HEK293 (cell line): ENCODE measurements at regions not wholly inside any gene's neighbourhood (a gene's known extent, or its start where the extent isn't known, plus 50 kb on each side); places are given as distances from the start of the nearest gene placed in this dataset.

Experiments
- CTCF ChIA-PET: fragments of 350-600 bp; formaldehyde crosslinking; extraction: SDS; loops from one replicate; lab custom pipeline; 2021; ENCODE audit warnings: antibody characterized with exemption; lab: Yijun Ruan, JAX
- POLR2A ChIA-PET: fragments of 300-600 bp; formaldehyde crosslinking; extraction: SDS; loops from one replicate; lab custom pipeline; 2020; ENCODE audit warnings: antibody characterized with exemption, inconsistent platforms; lab: Yijun Ruan, JAX
- H3K27ac ChIP-seq: fragments of 200-500 bp; sonication (Bioruptor generic); 2 replicates; pipeline ENCODE4 v1.5.1; 2014; ENCODE audit warnings: low read depth, low read length, control low read depth, inconsistent platforms; ENCODE audit errors: extremely low read depth
- H3K36me3 ChIP-seq, 2 experiments: fragments of 200-500 bp in 1 of 2; sonication (Bioruptor generic) in 1 of 2; 1 replicate in 1 of 2; 2 replicates in 1 of 2; pipeline ENCODE4 v1.5.1; 2014 to 2017; ENCODE audit warnings: inconsistent platforms in 2 of 2, low read length in 2 of 2; ENCODE audit not compliant: control insufficient read depth in 2 of 2, insufficient read depth in 1 of 2
- H3K4me1 ChIP-seq: fragments of 200-500 bp; sonication (Bioruptor generic); 2 replicates; pipeline ENCODE4 v1.5.1; 2014; ENCODE audit warnings: mild to moderate bottlenecking, low read length, inconsistent platforms; ENCODE audit not compliant: control insufficient read depth, insufficient read depth
- H3K4me3 ChIP-seq: 2 replicates; pipeline ENCODE4 v1.5.1; 2011; ENCODE audit warnings: low read depth, mild to moderate bottlenecking, control low read depth, low read length, moderate library complexity
- H3K9me3 ChIP-seq: fragments of 200-500 bp; sonication (Bioruptor generic); 2 replicates; pipeline ENCODE4 v1.5.1; 2014; ENCODE audit warnings: low read depth, low read length, inconsistent platforms; ENCODE audit not compliant: control insufficient read depth, insufficient read depth
- GLI4 ChIP-seq: fragments of 450-650 bp; formaldehyde crosslinking; IDR thresholded peaks from 2 replicates; pipeline ENCODE4 v1.5.1; 2016; ENCODE audit warnings: missing biosample characterization, missing genetic modification characterization
- HOXC10 ChIP-seq: sonication (generic); formaldehyde crosslinking; IDR thresholded peaks from 2 replicates; pipeline ENCODE4 v1.8.1; 2023; ENCODE audit warnings: mild to moderate bottlenecking, missing genetic modification reagents
- KLF10 ChIP-seq: fragments of 450-650 bp; IDR thresholded peaks from 2 replicates; pipeline ENCODE4 v1.5.1; 2018; ENCODE audit warnings: missing biosample characterization, mild to moderate bottlenecking, missing genetic modification characterization
- ZBTB17 ChIP-seq: fragments of 450-650 bp; formaldehyde crosslinking; IDR thresholded peaks from 2 replicates; pipeline ENCODE4 v1.5.1; 2016; ENCODE audit warnings: missing biosample characterization, missing genetic modification characterization
- ZBTB7A ChIP-seq: fragments of 450-650 bp; formaldehyde crosslinking; IDR thresholded peaks from 2 replicates; pipeline ENCODE4 v1.5.1; 2016; ENCODE audit warnings: low read depth, missing biosample characterization, missing genetic modification characterization
- ZFP3 ChIP-seq: fragments of 450-650 bp; formaldehyde crosslinking; IDR thresholded peaks from 2 replicates; pipeline ENCODE4 v1.5.1; 2016; ENCODE audit warnings: low read depth, missing biosample characterization, missing genetic modification characterization
- ZNF112 ChIP-seq: fragments of 450-650 bp; formaldehyde crosslinking; IDR thresholded peaks from 2 replicates; pipeline ENCODE4 v1.5.0; 2017; ENCODE audit warnings: missing biosample characterization, missing genetic modification characterization
- ZNF324 ChIP-seq: fragments of 450-650 bp; formaldehyde crosslinking; IDR thresholded peaks from 2 replicates; pipeline ENCODE4 v1.5.1; 2016; ENCODE audit warnings: missing biosample characterization, missing genetic modification characterization
- ZNF514 ChIP-seq: fragments of 450-650 bp; formaldehyde crosslinking; IDR thresholded peaks from 2 replicates; pipeline ENCODE4 v1.5.1; 2016; ENCODE audit warnings: missing biosample characterization, missing genetic modification characterization
- ZNF561 ChIP-seq: fragments of 450-650 bp; IDR thresholded peaks from 2 replicates; pipeline ENCODE4 v1.5.1; 2018; ENCODE audit warnings: missing biosample characterization, missing genetic modification characterization, borderline replicate concordance
- ZNF629 ChIP-seq: fragments of 450-650 bp; formaldehyde crosslinking; IDR thresholded peaks from 2 replicates; pipeline ENCODE4 v1.5.1; 2017; ENCODE audit warnings: missing biosample characterization, missing genetic modification characterization
- ZNF664 ChIP-seq: fragments of 450-650 bp; formaldehyde crosslinking; IDR thresholded peaks from 2 replicates; pipeline ENCODE4 v1.5.1; 2016; ENCODE audit warnings: missing biosample characterization, missing genetic modification characterization
- ZNF677 ChIP-seq: fragments of 450-650 bp; IDR thresholded peaks from 2 replicates; pipeline ENCODE4 v1.5.0; 2018; ENCODE audit warnings: missing biosample characterization, mild to moderate bottlenecking, missing genetic modification characterization, moderate library complexity
- TF ChIP-seq, protein P1 (sequence below): fragments of 450-650 bp; formaldehyde crosslinking; IDR thresholded peaks from 2 replicates; pipeline ENCODE4 v1.5.1; 2016; ENCODE audit warnings: missing biosample characterization, missing genetic modification characterization
- TF ChIP-seq, protein P2 (sequence below): fragments of 450-650 bp; formaldehyde crosslinking; IDR thresholded peaks from 2 replicates; pipeline ENCODE4 v1.5.1; 2016; ENCODE audit warnings: missing biosample characterization, missing genetic modification characterization
- TF ChIP-seq, protein P3 (sequence below): fragments of 450-650 bp; IDR thresholded peaks from 2 replicates; pipeline ENCODE4 v1.5.1; 2018; ENCODE audit warnings: missing biosample characterization, mild to moderate bottlenecking, missing genetic modification characterization
- TF ChIP-seq, protein P4 (sequence below): fragments of 450-650 bp; formaldehyde crosslinking; IDR thresholded peaks from 2 replicates; pipeline ENCODE4 v1.5.1; 2016; ENCODE audit warnings: missing biosample characterization, missing genetic modification characterization

DNA sequence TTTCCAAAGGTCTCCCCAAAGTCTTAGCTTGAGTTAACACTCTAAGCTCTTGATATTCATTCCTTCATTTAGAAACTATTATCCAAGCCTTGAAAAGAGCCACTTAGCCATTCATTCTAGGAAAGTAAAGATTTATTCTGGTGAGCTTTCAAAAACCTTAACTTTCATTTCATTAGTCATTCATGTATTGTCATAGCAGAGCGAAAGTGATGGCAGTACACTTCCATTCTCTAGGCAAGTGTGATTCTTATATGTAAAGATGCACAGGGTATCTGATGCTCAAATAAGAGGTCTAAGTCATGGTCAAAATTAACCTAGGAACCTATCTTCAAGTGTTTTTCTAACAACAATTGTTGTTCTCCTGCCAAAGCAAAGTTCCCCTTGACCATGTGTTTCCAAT, 553.0 kb upstream of the FANCL start (continued):
- TF ChIP-seq ZNF514 (tag by site-specific recombination) = no peak
- no peak for TF ChIP-seq GLI4
- TF ChIP-seq, protein P1, sequence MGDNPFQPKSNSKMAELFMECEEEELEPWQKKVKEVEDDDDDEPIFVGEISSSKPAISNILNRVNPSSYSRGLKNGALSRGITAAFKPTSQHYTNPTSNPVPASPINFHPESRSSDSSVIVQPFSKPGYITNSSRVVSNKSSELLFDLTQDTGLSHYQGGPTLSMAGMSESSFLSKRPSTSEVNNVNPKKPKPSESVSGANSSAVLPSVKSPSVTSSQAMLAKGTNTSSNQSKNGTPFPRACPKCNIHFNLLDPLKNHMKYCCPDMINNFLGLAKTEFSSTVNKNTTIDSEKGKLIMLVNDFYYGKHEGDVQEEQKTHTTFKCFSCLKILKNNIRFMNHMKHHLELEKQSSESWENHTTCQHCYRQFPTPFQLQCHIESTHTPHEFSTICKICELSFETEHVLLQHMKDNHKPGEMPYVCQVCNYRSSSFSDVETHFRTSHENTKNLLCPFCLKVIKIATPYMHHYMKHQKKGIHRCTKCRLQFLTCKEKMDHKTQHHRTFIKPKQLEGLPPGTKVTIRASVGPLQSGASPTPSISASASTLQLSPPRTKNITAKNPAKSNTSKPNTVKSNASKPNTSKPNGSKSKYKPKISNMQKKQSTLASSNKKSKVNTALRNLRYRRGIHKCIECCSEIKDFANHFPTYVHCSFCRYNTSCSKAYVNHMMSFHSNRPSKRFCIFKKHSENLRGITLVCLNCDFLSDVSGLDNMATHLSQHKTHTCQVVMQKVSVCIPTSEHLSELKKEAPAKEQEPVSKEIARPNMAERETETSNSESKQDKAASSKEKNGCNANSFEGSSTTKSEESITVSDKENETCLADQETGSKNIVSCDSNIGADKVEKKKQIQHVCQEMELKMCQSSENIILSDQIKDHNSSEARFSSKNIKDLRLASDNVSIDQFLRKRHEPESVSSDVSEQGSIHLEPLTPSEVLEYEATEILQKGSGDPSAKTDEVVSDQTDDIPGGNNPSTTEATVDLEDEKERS (tag by site-specific recombination) = no peak
- TF ChIP-seq, protein P2, sequence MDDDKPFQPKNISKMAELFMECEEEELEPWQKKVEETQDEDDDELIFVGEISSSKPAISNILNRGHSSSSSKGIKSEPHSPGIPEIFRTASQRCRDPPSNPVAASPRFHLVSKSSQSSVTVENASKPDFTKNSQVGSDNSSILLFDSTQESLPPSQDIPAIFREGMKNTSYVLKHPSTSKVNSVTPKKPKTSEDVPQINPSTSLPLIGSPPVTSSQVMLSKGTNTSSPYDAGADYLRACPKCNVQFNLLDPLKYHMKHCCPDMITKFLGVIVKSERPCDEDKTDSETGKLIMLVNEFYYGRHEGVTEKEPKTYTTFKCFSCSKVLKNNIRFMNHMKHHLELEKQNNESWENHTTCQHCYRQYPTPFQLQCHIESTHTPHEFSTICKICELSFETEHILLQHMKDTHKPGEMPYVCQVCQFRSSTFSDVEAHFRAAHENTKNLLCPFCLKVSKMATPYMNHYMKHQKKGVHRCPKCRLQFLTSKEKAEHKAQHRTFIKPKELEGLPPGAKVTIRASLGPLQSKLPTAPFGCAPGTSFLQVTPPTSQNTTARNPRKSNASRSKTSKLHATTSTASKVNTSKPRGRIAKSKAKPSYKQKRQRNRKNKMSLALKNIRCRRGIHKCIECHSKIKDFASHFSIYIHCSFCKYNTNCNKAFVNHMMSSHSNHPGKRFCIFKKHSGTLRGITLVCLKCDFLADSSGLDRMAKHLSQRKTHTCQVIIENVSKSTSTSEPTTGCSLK (tag by site-specific recombination) = no peak
- no peak for TF ChIP-seq ZBTB17 (tag by site-specific recombination)
- TF ChIP-seq ZNF629 (tag by site-specific recombination) = no peak
- TF ChIP-seq ZFP3 (tag by site-specific recombination) = no peak

DNA sequence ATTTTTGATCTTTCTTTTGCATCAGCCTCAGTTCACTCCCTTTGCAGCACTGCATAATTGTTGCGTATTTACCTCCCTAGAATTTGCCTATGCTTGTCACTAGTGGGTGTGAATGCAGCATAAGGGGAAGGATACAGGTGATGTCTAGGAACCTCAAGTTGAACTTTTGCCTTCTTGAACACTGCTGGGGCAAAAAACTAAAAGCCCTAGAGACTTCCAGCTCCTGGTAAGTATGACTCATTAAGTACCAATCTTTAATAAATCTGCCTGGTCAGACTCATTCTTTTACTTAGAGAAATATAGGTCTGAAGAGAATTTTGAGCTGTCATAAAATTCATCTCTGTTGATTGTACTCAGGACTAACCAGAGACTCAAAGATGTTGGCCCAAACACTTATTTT, 547.3 kb upstream of the FANCL start:
- Histone ChIP-seq H3K9me3 (no peaks in the 10 kb centered on the region), H3K4me1 (no peaks in the 10 kb centered on the region), H3K27ac (no peak overlapping the region), H3K36me3 (no peaks in the 10 kb centered on the region), H3K4me3 (no peak overlapping the region)
- TF ChIP-seq ZBTB7A (tag by site-specific recombination) (no peak), KLF10 (tag by site-specific recombination) (no peak), ZNF664 (tag by site-specific recombination) (no peak), ZFP3 (tag by site-specific recombination) (no peak), ZNF324 (tag by site-specific recombination) (no peak), ZNF677 (no peak), ZNF112 (tag by site-specific recombination) (no peak), HOXC10 (CRISPR knock-in tag) (no peak), ZNF561 (tag by site-specific recombination) (no peak)
- TF ChIP-seq, protein P3, sequence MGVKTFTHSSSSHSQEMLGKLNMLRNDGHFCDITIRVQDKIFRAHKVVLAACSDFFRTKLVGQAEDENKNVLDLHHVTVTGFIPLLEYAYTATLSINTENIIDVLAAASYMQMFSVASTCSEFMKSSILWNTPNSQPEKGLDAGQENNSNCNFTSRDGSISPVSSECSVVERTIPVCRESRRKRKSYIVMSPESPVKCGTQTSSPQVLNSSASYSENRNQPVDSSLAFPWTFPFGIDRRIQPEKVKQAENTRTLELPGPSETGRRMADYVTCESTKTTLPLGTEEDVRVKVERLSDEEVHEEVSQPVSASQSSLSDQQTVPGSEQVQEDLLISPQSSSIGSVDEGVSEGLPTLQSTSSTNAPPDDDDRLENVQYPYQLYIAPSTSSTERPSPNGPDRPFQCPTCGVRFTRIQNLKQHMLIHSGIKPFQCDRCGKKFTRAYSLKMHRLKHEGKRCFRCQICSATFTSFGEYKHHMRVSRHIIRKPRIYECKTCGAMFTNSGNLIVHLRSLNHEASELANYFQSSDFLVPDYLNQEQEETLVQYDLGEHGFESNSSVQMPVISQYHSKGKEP = no peak
- TF ChIP-seq, protein P4, sequence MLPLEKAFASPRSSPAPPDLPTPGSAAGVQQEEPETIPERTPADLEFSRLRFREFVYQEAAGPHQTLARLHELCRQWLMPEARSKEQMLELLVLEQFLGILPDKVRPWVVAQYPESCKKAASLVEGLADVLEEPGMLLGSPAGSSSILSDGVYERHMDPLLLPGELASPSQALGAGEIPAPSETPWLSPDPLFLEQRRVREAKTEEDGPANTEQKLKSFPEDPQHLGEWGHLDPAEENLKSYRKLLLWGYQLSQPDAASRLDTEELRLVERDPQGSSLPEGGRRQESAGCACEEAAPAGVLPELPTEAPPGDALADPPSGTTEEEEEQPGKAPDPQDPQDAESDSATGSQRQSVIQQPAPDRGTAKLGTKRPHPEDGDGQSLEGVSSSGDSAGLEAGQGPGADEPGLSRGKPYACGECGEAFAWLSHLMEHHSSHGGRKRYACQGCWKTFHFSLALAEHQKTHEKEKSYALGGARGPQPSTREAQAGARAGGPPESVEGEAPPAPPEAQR (tag by site-specific recombination) = no peak
- ChIA-PET POLR2A (no interaction called here), CTCF (interaction anchor here (1.1 kb wide), 1 partner anchor 388 kb away, joined by 3 read pairs; no protein-coding TSS in a partner anchor)
